ENCODE measurements at regions not wholly inside any gene's neighbourhood (a gene's known extent, or its start where the extent isn't known, plus 50 kb on each side); places are given as distances from the start of the nearest gene placed in this dataset.

- no peak overlapping the region for H2BK5ac ChIP-seq (ENCODE audit: low read depth, low read length, poor library complexity, severe bottlenecking)
- H2AK5ac ChIP-seq (ENCODE audit: low read length, severe bottlenecking): no peak overlapping the region
- no peak overlapping the region for H2AFZ ChIP-seq (ENCODE audit: low read depth, low read length)
- no peak for DNase-seq
- H3K4ac ChIP-seq (ENCODE audit: low read depth in 1 of 2, low read length in 2 of 2): no peak overlapping the region
- H3K4me2 ChIP-seq (ENCODE audit: low read length, poor library complexity, severe bottlenecking): no peak overlapping the region
- H2BK12ac ChIP-seq (ENCODE audit: low read length in 2 of 2): no peak overlapping the region
- WGBS: 69% methylated on average over 2 of the region's 3 CpGs
- H3K79me1 ChIP-seq (replicated peaks; ENCODE audit: low read length, poor library complexity, severe bottlenecking): no peaks in the 10 kb centered on the region
- no peak overlapping the region for H3K4me3 ChIP-seq (ENCODE audit: insufficient read depth in 1 of 2, low read depth in 1 of 2, low read length in 2 of 2)
- H3K23ac ChIP-seq (ENCODE audit: low read length in 2 of 2): no peak overlapping the region
- no peaks in the 10 kb centered on the region for H3K4me1 ChIP-seq (ENCODE audit: control insufficient read depth, insufficient read depth, low read depth, low read length)
- H3K27me3 ChIP-seq (ENCODE audit: control insufficient read depth in 1 of 2, insufficient read depth in 1 of 2, low read length in 2 of 2): no peaks in the 10 kb centered on the region
- no peaks in the 10 kb centered on the region for H3K36me3 ChIP-seq (ENCODE audit: control insufficient read depth in 1 of 2, insufficient read depth in 2 of 2, low read depth in 1 of 2, low read length in 2 of 2)
- H3K27ac ChIP-seq (ENCODE audit: low read length, poor library complexity, severe bottlenecking): no peak overlapping the region
- H3K9ac ChIP-seq (ENCODE audit: low read length): no peak overlapping the region
- no peaks in the 10 kb centered on the region for H3K9me3 ChIP-seq (ENCODE audit: control insufficient read depth, low read length)
- H3K18ac ChIP-seq (ENCODE audit: low read depth in 1 of 2, low read length in 2 of 2): no peak overlapping the region
- no peak overlapping the region for H2BK120ac ChIP-seq (ENCODE audit: low read depth, low read length)
- H4K8ac ChIP-seq (ENCODE audit: low read length): no peak overlapping the region
- H4K91ac ChIP-seq (ENCODE audit: low read length): no peak overlapping the region
- H3K14ac ChIP-seq (ENCODE audit: low read length in 2 of 2): no peak overlapping the region
- no peak overlapping the region for H2BK15ac ChIP-seq (ENCODE audit: low read depth, poor library complexity, severe bottlenecking)
Measured at GRCh38 chr21:24895885-24896734, 711.2 kb downstream of the MRPL39 start.

DNA sequence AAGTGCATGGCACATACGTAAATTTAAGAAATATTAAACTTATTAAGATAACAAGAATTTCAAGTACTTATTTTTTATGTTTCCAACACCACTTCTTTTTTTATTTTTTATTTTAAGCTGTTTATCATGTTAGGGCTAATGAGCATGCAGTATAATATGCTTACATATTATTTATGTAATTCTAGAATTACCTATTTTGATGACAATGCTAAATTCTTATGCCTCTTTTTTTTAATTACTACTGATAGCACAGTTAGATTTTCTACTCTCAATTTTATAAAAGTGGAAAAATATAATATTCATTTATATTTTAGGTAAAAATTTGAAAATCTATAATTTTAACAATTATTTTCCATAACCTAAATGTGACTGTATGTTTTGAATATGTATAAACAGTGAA is 713.0 kb downstream of the MRPL39 start:
- Histone ChIP-seq H3K79me1 (replicated peaks; ENCODE audit: low read length, poor library complexity, severe bottlenecking) (no peaks in the 10 kb centered on the region), H4K8ac (ENCODE audit: low read length) (no peak overlapping the region), H2BK5ac (ENCODE audit: low read depth, low read length, poor library complexity, severe bottlenecking) (no peak overlapping the region), H3K9me3 (ENCODE audit: control insufficient read depth, low read length) (no peaks in the 10 kb centered on the region), H3K4me3 (ENCODE audit: insufficient read depth in 1 of 2, low read depth in 1 of 2, low read length in 2 of 2) (no peak overlapping the region), H2BK15ac (ENCODE audit: low read depth, poor library complexity, severe bottlenecking) (no peak overlapping the region), H3K4me1 (ENCODE audit: control insufficient read depth, insufficient read depth, low read depth, low read length) (no peaks in the 10 kb centered on the region), H4K91ac (ENCODE audit: low read length) (no peak overlapping the region), H3K27me3 (ENCODE audit: control insufficient read depth in 1 of 2, insufficient read depth in 1 of 2, low read length in 2 of 2) (no peaks in the 10 kb centered on the region), H3K14ac (ENCODE audit: low read length in 2 of 2) (no peak overlapping the region), H2BK120ac (ENCODE audit: low read depth, low read length) (no peak overlapping the region), H3K4me2 (ENCODE audit: low read length, poor library complexity, severe bottlenecking) (no peak overlapping the region), H2AFZ (ENCODE audit: low read depth, low read length) (no peak overlapping the region), H3K23ac (ENCODE audit: low read length in 2 of 2) (no peak overlapping the region), H2BK12ac (ENCODE audit: low read length in 2 of 2) (no peak overlapping the region), H3K36me3 (ENCODE audit: control insufficient read depth in 1 of 2, insufficient read depth in 2 of 2, low read depth in 1 of 2, low read length in 2 of 2) (no peaks in the 10 kb centered on the region), H3K4ac (ENCODE audit: low read depth in 1 of 2, low read length in 2 of 2) (no peak overlapping the region), H3K27ac (ENCODE audit: low read length, poor library complexity, severe bottlenecking) (no peak overlapping the region), H3K9ac (ENCODE audit: low read length) (no peak overlapping the region), H3K18ac (ENCODE audit: low read depth in 1 of 2, low read length in 2 of 2) (no peak overlapping the region), H2AK5ac (ENCODE audit: low read length, severe bottlenecking) (no peak overlapping the region)
- DNase-seq: no peak
- WGBS: no CpG with 5 or more reads among the region's 1 CpG

GRCh38 chr21:24890021-24890420 is 717.3 kb downstream of the MRPL39 start:
- Histone ChIP-seq H3K4me2 (ENCODE audit: low read length, poor library complexity, severe bottlenecking) (no peak overlapping the region), H3K14ac (ENCODE audit: low read length in 2 of 2) (no peak overlapping the region), H4K8ac (ENCODE audit: low read length) (no peak overlapping the region), H3K36me3 (ENCODE audit: control insufficient read depth in 1 of 2, insufficient read depth in 2 of 2, low read depth in 1 of 2, low read length in 2 of 2) (no peaks in the 10 kb centered on the region), H2BK15ac (ENCODE audit: low read depth, poor library complexity, severe bottlenecking) (no peak overlapping the region), H3K4ac (ENCODE audit: low read depth in 1 of 2, low read length in 2 of 2) (no peak overlapping the region), H2AFZ (ENCODE audit: low read depth, low read length) (no peak overlapping the region), H3K23ac (ENCODE audit: low read length in 2 of 2) (no peak overlapping the region), H2BK5ac (ENCODE audit: low read depth, low read length, poor library complexity, severe bottlenecking) (no peak overlapping the region), H2BK120ac (ENCODE audit: low read depth, low read length) (no peak overlapping the region), H3K79me1 (replicated peaks; ENCODE audit: low read length, poor library complexity, severe bottlenecking) (no peaks in the 10 kb centered on the region), H3K18ac (ENCODE audit: low read depth in 1 of 2, low read length in 2 of 2) (no peak overlapping the region), H4K91ac (ENCODE audit: low read length) (no peak overlapping the region), H3K4me3 (ENCODE audit: insufficient read depth in 1 of 2, low read depth in 1 of 2, low read length in 2 of 2) (no peak overlapping the region), H3K9me3 (ENCODE audit: control insufficient read depth, low read length) (no peaks in the 10 kb centered on the region), H3K4me1 (ENCODE audit: control insufficient read depth, insufficient read depth, low read depth, low read length) (no peaks in the 10 kb centered on the region), H3K27me3 (ENCODE audit: control insufficient read depth in 1 of 2, insufficient read depth in 1 of 2, low read length in 2 of 2) (no peaks in the 10 kb centered on the region), H3K9ac (ENCODE audit: low read length) (no peak overlapping the region), H3K27ac (ENCODE audit: low read length, poor library complexity, severe bottlenecking) (no peak overlapping the region), H2AK5ac (ENCODE audit: low read length, severe bottlenecking) (no peak overlapping the region), H2BK12ac (ENCODE audit: low read length in 2 of 2) (no peak overlapping the region)
- no peak for DNase-seq
- WGBS: 60% methylated on average over 2 of the region's 4 CpGs

- Histone ChIP-seq H3K9ac (ENCODE audit: low read length) (no peak overlapping the region), H3K27ac (ENCODE audit: low read length, poor library complexity, severe bottlenecking) (no peak overlapping the region), H4K8ac (ENCODE audit: low read length) (no peak overlapping the region), H3K4me2 (ENCODE audit: low read length, poor library complexity, severe bottlenecking) (no peak overlapping the region), H2BK12ac (ENCODE audit: low read length in 2 of 2) (no peak overlapping the region), H2AK5ac (ENCODE audit: low read length, severe bottlenecking) (no peak overlapping the region), H3K27me3 (ENCODE audit: control insufficient read depth in 1 of 2, insufficient read depth in 1 of 2, low read length in 2 of 2) (no peaks in the 10 kb centered on the region), H3K4me1 (ENCODE audit: control insufficient read depth, insufficient read depth, low read depth, low read length) (no peaks in the 10 kb centered on the region), H2BK15ac (ENCODE audit: low read depth, poor library complexity, severe bottlenecking) (no peak overlapping the region), H3K23ac (ENCODE audit: low read length in 2 of 2) (no peak overlapping the region), H2AFZ (ENCODE audit: low read depth, low read length) (no peak overlapping the region), H2BK120ac (ENCODE audit: low read depth, low read length) (no peak overlapping the region), H3K18ac (ENCODE audit: low read depth in 1 of 2, low read length in 2 of 2) (no peak overlapping the region), H3K9me3 (ENCODE audit: control insufficient read depth, low read length) (no peaks in the 10 kb centered on the region), H3K79me1 (replicated peaks; ENCODE audit: low read length, poor library complexity, severe bottlenecking) (no peaks in the 10 kb centered on the region), H3K14ac (ENCODE audit: low read length in 2 of 2) (no peak overlapping the region), H3K36me3 (ENCODE audit: control insufficient read depth in 1 of 2, insufficient read depth in 2 of 2, low read depth in 1 of 2, low read length in 2 of 2) (no peaks in the 10 kb centered on the region), H2BK5ac (ENCODE audit: low read depth, low read length, poor library complexity, severe bottlenecking) (no peak overlapping the region), H4K91ac (ENCODE audit: low read length) (no peak overlapping the region), H3K4me3 (ENCODE audit: insufficient read depth in 1 of 2, low read depth in 1 of 2, low read length in 2 of 2) (no peak overlapping the region), H3K4ac (ENCODE audit: low read depth in 1 of 2, low read length in 2 of 2) (no peak overlapping the region)
- no peak for DNase-seq
- WGBS: no CpG with 5 or more reads among the region's 2 CpGs
Measured at GRCh38 chr21:24881506-24881905, 725.8 kb downstream of the MRPL39 start.

Data from mesenchymal stem cell (in vitro differentiated cells and primary cell).